H9 (cell line): ENCODE measurements at regions not wholly inside any gene's neighbourhood (a gene's known extent, or its start where the extent isn't known, plus 50 kb on each side); places are given as distances from the start of the nearest gene placed in this dataset.

ENCODE experiments used
- DNase-seq: peaks from one replicate; pipeline ENCODE4 v3.0.0-alpha.2; 2017
- H2AFZ ChIP-seq: one replicate; pipeline ENCODE4 v1.6.1; 2013; ENCODE audit warnings: mild to moderate bottlenecking, low read length, control low read depth, moderate library complexity
- H2AK5ac ChIP-seq: 2 replicates; pipeline ENCODE4 v1.6.1; 2013; ENCODE audit warnings: low read length, control low read depth, mixed read lengths; ENCODE audit not compliant: insufficient read length
- H2BK120ac ChIP-seq: one replicate; pipeline ENCODE4 v1.6.1; 2013; ENCODE audit warnings: low read depth, mild to moderate bottlenecking, low read length, control low read depth, inconsistent platforms; ENCODE audit not compliant: poor library complexity, severe bottlenecking
- H2BK12ac ChIP-seq: 2 replicates; pipeline ENCODE4 v1.6.1; 2013; ENCODE audit warnings: low read length, control low read depth, mixed read lengths, low read depth; ENCODE audit not compliant: insufficient read length
- H2BK15ac ChIP-seq: 2 replicates; pipeline ENCODE4 v1.6.1; 2013; ENCODE audit warnings: low read depth, low read length, control low read depth
- H2BK20ac ChIP-seq: one replicate; pipeline ENCODE4 v1.6.1; 2013; ENCODE audit warnings: low read depth, mild to moderate bottlenecking, low read length, control low read depth, inconsistent platforms; ENCODE audit not compliant: poor library complexity, severe bottlenecking
- H2BK5ac ChIP-seq: 2 replicates; pipeline ENCODE4 v1.6.1; 2013; ENCODE audit warnings: low read length, control low read depth, mixed read lengths; ENCODE audit not compliant: insufficient read length
- H3K14ac ChIP-seq: 2 replicates; pipeline ENCODE4 v1.6.1; 2013; ENCODE audit warnings: low read length, control low read depth; ENCODE audit not compliant: insufficient read depth
- H3K18ac ChIP-seq: 2 replicates; pipeline ENCODE4 v1.6.1; 2013; ENCODE audit warnings: low read depth, mild to moderate bottlenecking, mixed read lengths, low read length, control low read depth; ENCODE audit not compliant: insufficient read length
- H3K23ac ChIP-seq: 2 replicates; pipeline ENCODE4 v1.6.1; 2013; ENCODE audit warnings: low read length, control low read depth, mixed read lengths, low read depth; ENCODE audit not compliant: insufficient read length
- H3K23me2 ChIP-seq: 2 replicates; pipeline ENCODE4 v1.6.1; 2013; ENCODE audit warnings: low read depth, mild to moderate bottlenecking, mixed read lengths, low read length, control low read depth; ENCODE audit not compliant: insufficient read length, poor library complexity, severe bottlenecking
- H3K27ac ChIP-seq: 2 replicates; pipeline ENCODE4 v1.5.1; 2013; ENCODE audit warnings: low read length, control low read depth, mixed read lengths, low read depth; ENCODE audit not compliant: insufficient read length
- H3K27me3 ChIP-seq: 2 replicates; pipeline ENCODE4 v1.6.1; 2013; ENCODE audit warnings: low read length, control low read depth, inconsistent platforms; ENCODE audit not compliant: insufficient read depth
- H3K4ac ChIP-seq: 2 replicates; pipeline ENCODE4 v1.6.1; 2013; ENCODE audit warnings: low read depth, mild to moderate bottlenecking, control low read depth, inconsistent platforms, low read length, moderate library complexity
- H3K4me1 ChIP-seq: 2 replicates; pipeline ENCODE4 v1.6.1; 2013; ENCODE audit warnings: low read length, control low read depth, inconsistent platforms; ENCODE audit not compliant: insufficient read depth
- H3K4me2 ChIP-seq: 2 replicates; pipeline ENCODE4 v1.6.1; 2013; ENCODE audit warnings: low read length, control low read depth, mixed read lengths; ENCODE audit not compliant: insufficient read length, insufficient read depth
- H3K56ac ChIP-seq: 2 replicates; pipeline ENCODE4 v1.6.1; 2013; ENCODE audit warnings: low read depth, mild to moderate bottlenecking, mixed read lengths, low read length, control low read depth; ENCODE audit not compliant: insufficient read length
- H3K79me1 ChIP-seq: 2 replicates; pipeline ENCODE4 v1.6.1; 2013; ENCODE audit warnings: low read depth, mild to moderate bottlenecking, moderate library complexity, low read length, control low read depth, inconsistent platforms; ENCODE audit not compliant: insufficient read depth, poor library complexity, severe bottlenecking
- H3K79me2 ChIP-seq: 2 replicates; pipeline ENCODE4 v1.6.1; 2013; ENCODE audit warnings: low read length, control low read depth, inconsistent platforms; ENCODE audit not compliant: insufficient read depth
- H3K9ac ChIP-seq: 2 replicates; pipeline ENCODE4 v1.6.1; 2013; ENCODE audit warnings: low read length, control low read depth, mixed read lengths; ENCODE audit not compliant: insufficient read length; ENCODE audit errors: extremely low read depth
- H3K9me3 ChIP-seq: one replicate; pipeline ENCODE4 v1.6.1; 2013; ENCODE audit warnings: low read depth, low read length, inconsistent platforms; ENCODE audit not compliant: control insufficient read depth
- H3T11ph ChIP-seq: one replicate; pipeline ENCODE4 v1.6.1; 2013; ENCODE audit warnings: mild to moderate bottlenecking, low read length, control low read depth, inconsistent platforms
- H4K20me1 ChIP-seq: one replicate; pipeline ENCODE4 v1.6.1; 2013; ENCODE audit not compliant: control insufficient read depth, insufficient read length, insufficient read depth
- H4K5ac ChIP-seq: 2 replicates; pipeline ENCODE4 v1.6.1; 2013; ENCODE audit warnings: low read depth, mild to moderate bottlenecking, mixed read lengths, low read length, control low read depth; ENCODE audit not compliant: insufficient read length
- H4K8ac ChIP-seq: replicated peaks from 2 replicates; pipeline ENCODE4 v1.6.1; 2013; ENCODE audit warnings: low read length, control low read depth, mixed read lengths, low read depth; ENCODE audit not compliant: insufficient read length
- H4K91ac ChIP-seq: 2 replicates; pipeline ENCODE4 v1.6.1; 2013; ENCODE audit warnings: low read depth, mild to moderate bottlenecking, moderate library complexity, mixed read lengths, low read length, control low read depth; ENCODE audit not compliant: insufficient read length
- H3K27ac Mint-ChIP-seq, 3 experiments: 2 replicates in 2 of 3; 3 replicates in 1 of 3; pipeline ENCODE4 v1.8.0; 2020 to 2021; ENCODE audit warnings: mixed read lengths in 3 of 3, mild to moderate bottlenecking in 1 of 3, moderate library complexity in 1 of 3
- H3K27me3 Mint-ChIP-seq: 2 replicates; pipeline ENCODE4 v1.8.0; 2021; ENCODE audit warnings: low read depth, mild to moderate bottlenecking, moderate library complexity, mixed read lengths
- H3K36me3 Mint-ChIP-seq, 3 experiments: 2 replicates in 2 of 3; 3 replicates in 1 of 3; pipeline ENCODE4 v1.8.0; 2020 to 2021; ENCODE audit warnings: low read depth in 3 of 3, mixed read lengths in 3 of 3; ENCODE audit not compliant: insufficient read depth in 1 of 3
- H3K4me1 Mint-ChIP-seq, 2 experiments: 2 replicates each; pipeline ENCODE4 v1.8.0; 2020; ENCODE audit warnings: mixed read lengths in 2 of 2
- H3K4me3 Mint-ChIP-seq, 2 experiments: 2 replicates in 1 of 2; 3 replicates in 1 of 2; pipeline ENCODE4 v1.8.0; 2020 to 2021; ENCODE audit warnings: mild to moderate bottlenecking in 2 of 2, mixed read lengths in 2 of 2, moderate library complexity in 1 of 2
- H3K9me3 Mint-ChIP-seq, 2 experiments: 2 replicates in 1 of 2; 3 replicates in 1 of 2; pipeline ENCODE4 v1.8.0; 2020; ENCODE audit warnings: mild to moderate bottlenecking in 2 of 2, mixed read lengths in 2 of 2, moderate library complexity in 1 of 2
- CTCF ChIP-seq: fragments of 200-600 bp; sonication (generic); conservative IDR thresholded peaks from 3 replicates; pipeline ENCODE4 v1.8.0; 2021; ENCODE audit warnings: antibody characterized with exemption, mild to moderate bottlenecking
- WGBS: extraction: QIAGEN DNeasy Blood & Tissue Kit; methylation state at CpG from one replicate; pipeline ENCODE4 v1.1.7; 2013; ENCODE audit warnings: missing lambda C conversion rate, low lambda C conversion rate, mixed read lengths; ENCODE audit not compliant: insufficient read length; ENCODE audit errors: extremely low coverage; 5-methylcytosine and 5-hydroxymethylcytosine counted together

- no peaks in the 10 kb centered on the region for H3K36me3 Mint-ChIP-seq
- Histone ChIP-seq H3K18ac (no peak overlapping the region), H3T11ph (no peak overlapping the region), H3K56ac (no peak overlapping the region), H2BK20ac (no peak overlapping the region), H2BK120ac (no peak overlapping the region), H4K5ac (no peak overlapping the region), H2BK12ac (no peak overlapping the region), H2AFZ (no peak overlapping the region), H3K4me2 (no peak overlapping the region), H4K8ac (no peak overlapping the region), H3K9ac (no peak overlapping the region), H3K23me2 (no peaks in the 10 kb centered on the region), H3K4ac (no peak overlapping the region), H3K79me1 (no peaks in the 10 kb centered on the region), H3K23ac (no peak overlapping the region), H2BK15ac (no peak overlapping the region), H3K79me2 (no peaks in the 10 kb centered on the region), H3K9me3 (no peaks in the 10 kb centered on the region), H3K27me3 (no peaks in the 10 kb centered on the region), H3K14ac (no peak overlapping the region), H2AK5ac (no peak overlapping the region), H4K91ac (no peak overlapping the region), H3K4me1 (no peaks in the 10 kb centered on the region), H3K27ac (no peak overlapping the region), H2BK5ac (no peak overlapping the region), H4K20me1 (no peaks in the 10 kb centered on the region)
- no peak overlapping the region for H3K27ac Mint-ChIP-seq
- WGBS, result no CpG with 5 or more reads among the region's 1 CpG
- peaks cover 0 to 3% of the 10 kb centered on the region in 2 experiments; a peak in 1 of 4 replicates for H3K4me1 Mint-ChIP-seq
- no peak for TF ChIP-seq CTCF
- H3K9me3 Mint-ChIP-seq, result no peaks in the 10 kb centered on the region
- H3K27me3 Mint-ChIP-seq, result peaks cover 2% of the 10 kb centered on the region; the same call in 1 of the 2 replicates
- no peak overlapping the region for H3K4me3 Mint-ChIP-seq
- DNase-seq, result no peak
Observed at GRCh38 chr18:44514766-44515165, 165.9 kb upstream of the SETBP1 start.
